OCI-LY3 (cell line): ENCODE measurements at regions not wholly inside any gene's neighbourhood (a gene's known extent, or its start where the extent isn't known, plus 50 kb on each side); places are given as distances from the start of the nearest gene placed in this dataset.

ENCODE experiments used
- H2AFZ ChIP-seq: fragments of 200-600, 300-600 bp; shearing (Covaris generic); 2 replicates; pipeline ENCODE4 v1.6.0; 2014; ENCODE audit warnings: antibody characterized with exemption, low read depth, low read length
- H3K27ac ChIP-seq: fragments of 200-600, 300-600 bp; sonication (generic); 2 replicates; pipeline ENCODE4 v1.5.1; 2014; ENCODE audit warnings: mild to moderate bottlenecking, low read length, moderate library complexity, mixed read lengths
- H3K27me3 ChIP-seq: fragments of 200-600, 300-600 bp; sonication (generic); 2 replicates; pipeline ENCODE4 v1.6.1; 2014; ENCODE audit warnings: low read depth, low read length, mixed read lengths
- H3K36me3 ChIP-seq: fragments of 200-600, 300-600 bp; sonication (generic); replicated peaks from 2 replicates; pipeline ENCODE3; 2014; ENCODE audit warnings: low read depth, low read length, mixed read lengths
- H3K4me1 ChIP-seq: fragments of 300-600, 200-600 bp; sonication (generic); 2 replicates; pipeline ENCODE4 v1.6.1; 2014; ENCODE audit warnings: low read length, mixed read lengths
- H3K4me2 ChIP-seq: fragments of 200-600, 300-600 bp; sonication (generic); 2 replicates; pipeline ENCODE4 v1.6.1; 2014; ENCODE audit warnings: low read length, mixed read lengths
- H3K4me3 ChIP-seq: fragments of 300-600, 200-600 bp; sonication (generic); 2 replicates; pipeline ENCODE4 v1.5.1; 2014; ENCODE audit warnings: antibody characterized with exemption, mild to moderate bottlenecking, low read length, moderate library complexity
- H3K79me2 ChIP-seq: fragments of 300-600, 200-600 bp; shearing (Covaris generic); 2 replicates; pipeline ENCODE4 v1.6.1; 2014; ENCODE audit warnings: mild to moderate bottlenecking, low read length, mixed read lengths
- H3K9ac ChIP-seq: fragments of 300-600, 200-600 bp; shearing (Covaris generic); 2 replicates; pipeline ENCODE4 v1.6.0; 2014; ENCODE audit warnings: mild to moderate bottlenecking, low read length, moderate library complexity
- H3K9me3 ChIP-seq: fragments of 200-600, 300-600 bp; shearing (Covaris generic); 2 replicates; pipeline ENCODE4 v1.6.1; 2014; ENCODE audit warnings: low read length, mixed read lengths; ENCODE audit not compliant: insufficient read depth
- H4K20me1 ChIP-seq: fragments of 200-600, 300-600 bp; sonication (generic); 2 replicates; pipeline ENCODE4 v1.6.1; 2016; ENCODE audit warnings: low read length, mixed read lengths; ENCODE audit not compliant: insufficient read depth
- CTCF ChIP-seq: fragments of 200-600, 300-600 bp; sonication (generic); IDR thresholded peaks from 2 replicates; pipeline ENCODE4 v1.5.1; 2014; ENCODE audit warnings: antibody characterized with exemption, low read length, low read depth
- EZH2phosphoT487 ChIP-seq: fragments of 200-600 bp; shearing (Covaris generic); IDR thresholded peaks from 2 replicates; pipeline ENCODE4 v1.6.1; 2018; ENCODE audit warnings: antibody characterized with exemption, mixed run types, low read depth

GRCh38 chr16:72615856-72616255 is 432.1 kb downstream of the ZFHX3 start:
- TF ChIP-seq CTCF: no peak
- no peak for TF ChIP-seq EZH2phosphoT487
- Histone ChIP-seq H3K9me3 (no peaks in the 10 kb centered on the region), H3K9ac (no peak overlapping the region), H3K4me2 (no peak overlapping the region), H3K79me2 (no peaks in the 10 kb centered on the region), H3K36me3 (no peaks in the 10 kb centered on the region), H2AFZ (no peak overlapping the region), H3K27me3 (no peaks in the 10 kb centered on the region), H3K4me1 (no peaks in the 10 kb centered on the region), H3K4me3 (no peak overlapping the region), H4K20me1 (no peaks in the 10 kb centered on the region), H3K27ac (no peak overlapping the region)

- Histone ChIP-seq H3K27ac (no peak overlapping the region), H3K9me3 (no peaks in the 10 kb centered on the region), H3K4me2 (no peak overlapping the region), H4K20me1 (0 out of 2 replicates have a peak, but pooled peaks cover 5% of the 10 kb centered on the region), H2AFZ (no peak overlapping the region), H3K4me1 (peaks cover 11% of the 10 kb centered on the region), H3K27me3 (no peaks in the 10 kb centered on the region), H3K36me3 (no peaks in the 10 kb centered on the region), H3K9ac (no peak overlapping the region), H3K4me3 (no peak overlapping the region), H3K79me2 (no peaks in the 10 kb centered on the region)
- TF ChIP-seq EZH2phosphoT487 (no peak), CTCF (no peak)
These were observed 435.2 kb downstream of the ZFHX3 start for GRCh38 chr16:72612718-72613117.

GRCh38 chr16:72612256-72612655 is 435.7 kb downstream of the ZFHX3 start:
- no peaks in the 10 kb centered on the region for H3K9me3 ChIP-seq
- no peaks in the 10 kb centered on the region for H3K27me3 ChIP-seq
- no peak overlapping the region for H2AFZ ChIP-seq
- H3K4me1 ChIP-seq: peaks cover 11% of the 10 kb centered on the region
- no peak overlapping the region for H3K27ac ChIP-seq
- H3K4me2 ChIP-seq: no peak overlapping the region
- H3K36me3 ChIP-seq: no peaks in the 10 kb centered on the region
- TF ChIP-seq EZH2phosphoT487 (no peak), CTCF (no peak)
- no peaks in the 10 kb centered on the region for H3K79me2 ChIP-seq
- 0 out of 2 replicates have a peak, but pooled peaks cover 5% of the 10 kb centered on the region for H4K20me1 ChIP-seq
- no peak overlapping the region for H3K4me3 ChIP-seq
- no peak overlapping the region for H3K9ac ChIP-seq

GRCh38 chr16:72609933-72610332 is 438.0 kb upstream of the PMFBP1 start:
- Histone ChIP-seq H3K4me3 (no peak overlapping the region), H3K4me2 (peak overlapping the region; percentile 17), H3K27ac (no peak overlapping the region), H3K79me2 (no peaks in the 10 kb centered on the region), H3K36me3 (no peaks in the 10 kb centered on the region), H4K20me1 (0 out of 2 replicates have a peak, but pooled peaks cover 5% of the 10 kb centered on the region), H3K4me1 (peaks cover 11% of the 10 kb centered on the region), H3K27me3 (no peaks in the 10 kb centered on the region), H3K9me3 (no peaks in the 10 kb centered on the region), H3K9ac (no peak overlapping the region), H2AFZ (no peak overlapping the region)
- TF ChIP-seq EZH2phosphoT487 (no peak), CTCF (no peak)
